Ishikawa (cell line): ENCODE measurements at regions not wholly inside any gene's neighbourhood (a gene's known extent, or its start where the extent isn't known, plus 50 kb on each side); places are given as distances from the start of the nearest gene placed in this dataset.

Source experiments
- CEBPB ChIP-seq: IDR thresholded peaks from 2 replicates; pipeline ENCODE4 v1.6.1; 2012
- CREB1 ChIP-seq: IDR thresholded peaks from 2 replicates; pipeline ENCODE4 v1.6.1; 2012; ENCODE audit warnings: low read depth
- EGR1 ChIP-seq: IDR thresholded peaks from 2 replicates; pipeline ENCODE4 v1.6.1; 2012
- EP300 ChIP-seq: IDR thresholded peaks from 2 replicates; pipeline ENCODE4 v1.6.1; 2012; ENCODE audit warnings: borderline replicate concordance
- FOXM1 ChIP-seq: IDR thresholded peaks from 2 replicates; pipeline ENCODE4 v1.6.1; 2012; ENCODE audit warnings: low read depth, borderline replicate concordance
- MAX ChIP-seq: IDR thresholded peaks from 2 replicates; pipeline ENCODE4 v1.6.1; 2012
- NFIC ChIP-seq: IDR thresholded peaks from 2 replicates; pipeline ENCODE4 v1.6.1; 2012
- RAD21 ChIP-seq: IDR thresholded peaks from 2 replicates; pipeline ENCODE4 v1.6.1; 2012; ENCODE audit warnings: low read depth
- REST ChIP-seq: IDR thresholded peaks from 2 replicates; pipeline ENCODE4 v1.6.1; 2012; ENCODE audit warnings: low read depth, mild to moderate bottlenecking
- TAF1 ChIP-seq: IDR thresholded peaks from 2 replicates; pipeline ENCODE4 v1.6.1; 2012; ENCODE audit warnings: low read depth, mild to moderate bottlenecking
- TCF12 ChIP-seq: IDR thresholded peaks from 2 replicates; pipeline ENCODE4 v1.6.1; 2012; ENCODE audit warnings: low read depth
- TEAD4 ChIP-seq: IDR thresholded peaks from 2 replicates; pipeline ENCODE4 v1.6.1; 2012
- USF1 ChIP-seq: IDR thresholded peaks from 2 replicates; pipeline ENCODE4 v1.6.1; 2012
- YY1 ChIP-seq: IDR thresholded peaks from 2 replicates; pipeline ENCODE4 v1.6.1; 2012; ENCODE audit warnings: low read depth
- ZBTB7A ChIP-seq: IDR thresholded peaks from 2 replicates; pipeline ENCODE4 v1.6.1; 2012; ENCODE audit warnings: low read depth

GRCh38 chr10:3374914-3375313 is 202.3 kb upstream of the PITRM1 start:
- TF ChIP-seq EGR1 (no peak), NFIC (no peak), MAX (no peak), CEBPB (no peak), FOXM1 (no peak), REST (no peak), CREB1 (no peak), TAF1 (no peak), TCF12 (no peak), EP300 (no peak), RAD21 (no peak), YY1 (no peak), ZBTB7A (no peak), TEAD4 (no peak), USF1 (no peak)

- TF ChIP-seq YY1, result no peak
- TF ChIP-seq CREB1, result no peak
Observed at GRCh38 chr10:3372281-3372680, 199.7 kb upstream of the PITRM1 start.

- TF ChIP-seq RAD21, result no peak
- TF ChIP-seq NFIC, result no peak
- TF ChIP-seq TCF12, result no peak
- no peak for TF ChIP-seq TAF1
- TF ChIP-seq ZBTB7A, result no peak
Observed at GRCh38 chr10:3366735-3367405, 194.3 kb upstream of the PITRM1 start.

GRCh38 chr10:3366043-3366442 is 193.5 kb upstream of the PITRM1 start:
- no peak for TF ChIP-seq USF1
- no peak for TF ChIP-seq NFIC
- TF ChIP-seq CREB1, result no peak
- no peak for TF ChIP-seq EP300
- TF ChIP-seq YY1, result no peak
- TF ChIP-seq EGR1, result no peak
- no peak for TF ChIP-seq ZBTB7A
- no peak for TF ChIP-seq CEBPB
- no peak for TF ChIP-seq TCF12
- no peak for TF ChIP-seq MAX
- no peak for TF ChIP-seq RAD21
- no peak for TF ChIP-seq TEAD4
- TF ChIP-seq TAF1, result no peak
- TF ChIP-seq REST, result no peak
- no peak for TF ChIP-seq FOXM1

GRCh38 chr10:3365630-3366029 is 193.0 kb upstream of the PITRM1 start:
- TF ChIP-seq TAF1 (no peak), YY1 (no peak), EGR1 (no peak), CEBPB (no peak), TEAD4 (no peak), CREB1 (no peak), EP300 (no peak), NFIC (no peak), USF1 (no peak), ZBTB7A (no peak), FOXM1 (no peak), TCF12 (no peak), RAD21 (no peak), REST (no peak)
